ENCODE measurements at regions not wholly inside any gene's neighbourhood (a gene's known extent, or its start where the extent isn't known, plus 50 kb on each side); places are given as distances from the start of the nearest gene placed in this dataset.

- TF ChIP-seq CTCF (IDR thresholded peaks at IDR 0.05; ENCODE audit: low read depth, low read length, missing control alignments), result no peak
- DNase-seq (ENCODE audit: extremely low read depth, low read depth), result no peak
- no peak overlapping the region for H3K4me3 ChIP-seq (replicated peaks; ENCODE audit: low read depth, low read length)
These were observed 514.7 kb downstream of the PCDH7 start for GRCh38 chr4:31234901-31235300.

GRCh38 chr4:31236020-31236638 is 516.0 kb downstream of the PCDH7 start:
- no peak for DNase-seq (ENCODE audit: extremely low read depth, low read depth)

GRCh38 chr4:31236639-31237173 is 516.5 kb downstream of the PCDH7 start:
- no peak for DNase-seq (ENCODE audit: extremely low read depth, low read depth)
- TF ChIP-seq CTCF (IDR thresholded peaks at IDR 0.05; ENCODE audit: low read depth, low read length, missing control alignments), result no peak
- no peak overlapping the region for H3K4me3 ChIP-seq (replicated peaks; ENCODE audit: low read depth, low read length)

More at GRCh38 chr4:31236020-31236638, 516.0 kb downstream of the PCDH7 start:
- no peak overlapping the region for H3K4me3 ChIP-seq (replicated peaks; ENCODE audit: low read depth, low read length)
- TF ChIP-seq CTCF (IDR thresholded peaks at IDR 0.05; ENCODE audit: low read depth, low read length, missing control alignments), result no peak

- no peak overlapping the region for H3K4me3 ChIP-seq (replicated peaks; ENCODE audit: low read depth, low read length)
- DNase-seq (ENCODE audit: extremely low read depth, low read depth), result no peak
These were observed 517.1 kb downstream of the PCDH7 start for GRCh38 chr4:31237233-31237632.

GRCh38 chr4:31239886-31240285 is 519.7 kb downstream of the PCDH7 start:
- no peak overlapping the region for H3K4me3 ChIP-seq (replicated peaks; ENCODE audit: low read depth, low read length)
- TF ChIP-seq CTCF (IDR thresholded peaks at IDR 0.05; ENCODE audit: low read depth, low read length, missing control alignments), result no peak
- DNase-seq (ENCODE audit: extremely low read depth, low read depth), result no peak

More at GRCh38 chr4:31237233-31237632, 517.1 kb downstream of the PCDH7 start:
- no peak for TF ChIP-seq CTCF (IDR thresholded peaks at IDR 0.05; ENCODE audit: low read depth, low read length, missing control alignments)

- H3K4me3 ChIP-seq (replicated peaks; ENCODE audit: low read depth, low read length), result no peak overlapping the region
- no peak for DNase-seq (ENCODE audit: extremely low read depth, low read depth)
- no peak for TF ChIP-seq CTCF (IDR thresholded peaks at IDR 0.05; ENCODE audit: low read depth, low read length, missing control alignments)
These were observed 521.4 kb downstream of the PCDH7 start for GRCh38 chr4:31241504-31242106.

All from HFF-Myc (cell line).